ENCODE measurements at regions not wholly inside any gene's neighbourhood (a gene's known extent, or its start where the extent isn't known, plus 50 kb on each side); places are given as distances from the start of the nearest gene placed in this dataset.

DNA sequence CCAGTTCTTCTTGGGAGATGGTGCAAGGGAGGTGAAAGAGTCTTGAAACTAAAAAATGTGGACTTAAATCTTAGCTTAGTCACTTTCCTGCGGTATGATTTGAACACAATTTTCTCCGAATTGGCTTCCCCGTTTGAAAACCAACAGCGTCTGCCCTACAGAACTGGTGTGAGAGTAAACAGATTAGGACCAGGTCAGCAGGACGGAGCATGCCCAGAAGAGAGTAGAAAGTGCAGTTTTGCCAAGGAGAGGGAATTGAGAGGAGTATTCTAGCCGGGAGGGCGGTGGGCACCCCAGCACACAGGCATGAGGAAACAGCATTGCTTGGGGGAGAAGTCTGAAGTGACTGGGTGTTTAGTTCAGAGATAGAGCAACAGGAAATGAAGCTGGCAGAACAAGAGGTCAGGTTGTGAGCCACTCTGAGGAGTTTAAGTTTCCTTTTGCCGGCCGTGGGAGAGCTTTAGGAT, 927.1 kb downstream of the VRK1 start:
- DNase-seq (ENCODE audit: low read depth), result no peak

DNA sequence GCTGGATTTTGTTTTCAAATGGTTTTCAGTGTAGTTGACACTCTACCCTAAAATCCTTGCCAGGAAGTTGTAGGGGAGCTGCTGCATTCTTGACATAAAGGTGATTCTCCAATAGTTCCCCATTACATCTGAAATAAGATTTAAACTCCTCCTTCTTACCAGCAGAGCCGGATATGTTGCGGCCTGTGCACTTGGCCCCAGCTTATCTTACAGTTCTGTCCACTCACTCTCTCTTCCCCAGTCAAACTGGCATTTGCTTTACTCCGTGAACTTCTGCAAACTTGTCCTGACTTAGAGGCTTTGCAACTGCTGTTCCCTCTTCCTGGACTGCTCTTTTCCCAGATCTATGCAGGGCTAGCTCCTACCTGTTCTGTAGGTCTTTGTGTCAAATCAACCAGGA, 929.5 kb downstream of the VRK1 start:
- DNase-seq (ENCODE audit: low read depth), result no peak

DNA sequence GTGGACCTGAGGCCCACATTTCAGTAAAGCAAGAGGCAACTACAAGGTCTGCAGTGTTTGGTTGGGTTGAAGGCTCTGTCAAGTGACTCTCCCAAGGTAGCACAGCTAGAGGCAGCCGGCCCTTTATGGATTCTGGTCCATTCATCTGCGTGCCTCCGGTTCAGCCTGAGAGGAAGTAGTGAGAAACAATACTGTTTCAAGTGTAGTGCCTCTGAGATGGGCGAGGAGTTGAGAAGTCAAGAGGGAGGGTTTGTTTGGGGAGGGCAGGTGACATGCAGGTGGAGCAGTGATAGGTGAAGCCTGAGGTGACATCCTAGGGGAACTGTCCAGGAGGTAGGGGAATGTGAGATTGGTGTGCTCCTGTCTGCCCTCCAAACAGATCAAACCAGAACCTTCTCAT, 933.5 kb downstream of the VRK1 start:
- no peak for DNase-seq (ENCODE audit: low read depth)

DNA sequence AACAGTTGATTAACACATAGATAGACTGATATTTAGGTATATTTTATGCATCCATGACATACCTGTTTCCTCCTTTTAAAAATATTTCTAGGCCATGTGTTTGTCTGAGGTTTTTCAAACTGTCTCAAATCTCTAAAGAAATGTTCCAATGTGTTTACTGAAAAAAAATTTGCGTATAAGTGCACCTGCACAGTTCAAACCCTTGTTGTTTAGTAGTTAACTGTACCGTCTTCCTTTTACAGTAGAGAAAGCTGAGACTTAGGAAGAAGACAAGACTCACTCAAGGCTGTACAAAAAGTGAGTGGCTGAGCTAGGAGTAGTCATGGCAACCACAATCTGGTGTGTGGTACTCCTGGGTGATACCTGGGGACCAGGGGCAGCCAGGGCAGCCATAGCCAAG, 934.6 kb downstream of the VRK1 start:
- no peak for DNase-seq (ENCODE audit: low read depth)

DNA sequence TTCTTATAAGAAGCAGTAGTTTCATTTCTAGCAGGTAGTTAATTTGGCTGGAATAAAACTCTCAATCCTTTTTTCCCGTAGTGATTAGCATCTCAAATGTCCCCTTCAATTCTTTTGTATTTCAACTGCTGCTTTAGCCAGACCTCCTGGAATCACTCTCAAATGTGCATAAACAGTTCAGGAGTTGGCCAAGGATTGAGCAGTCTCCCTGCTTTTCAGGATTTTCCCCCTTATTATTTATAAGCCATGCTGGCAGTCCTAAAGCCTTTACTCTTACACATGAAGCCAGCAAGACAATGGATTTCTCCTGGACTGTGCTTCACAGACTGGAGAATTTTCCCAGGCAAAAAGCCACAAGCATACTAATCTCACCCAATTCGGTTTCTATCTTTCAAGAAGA, 950.1 kb downstream of the VRK1 start:
- DNase-seq (ENCODE audit: low read depth), result no peak

DNA sequence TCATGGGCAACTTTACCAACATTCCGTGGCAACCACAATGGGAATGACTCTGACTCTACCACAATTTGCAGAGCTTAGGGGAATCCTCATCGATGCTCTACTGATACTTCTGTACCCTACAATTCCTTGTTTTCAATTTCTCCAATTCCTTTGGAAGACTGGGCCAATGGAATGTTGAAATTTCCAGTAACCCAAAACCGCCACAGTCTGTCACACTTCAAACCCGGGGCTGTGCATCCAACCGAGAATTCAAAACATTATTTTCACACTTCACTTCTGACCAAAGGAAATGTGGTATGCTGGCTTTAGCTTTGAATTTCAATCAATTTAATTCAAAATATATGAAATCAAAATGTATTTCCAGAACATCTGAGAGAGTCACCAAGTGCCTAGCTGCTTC, 951.4 kb downstream of the VRK1 start:
- DNase-seq (ENCODE audit: low read depth), result no peak

DNA sequence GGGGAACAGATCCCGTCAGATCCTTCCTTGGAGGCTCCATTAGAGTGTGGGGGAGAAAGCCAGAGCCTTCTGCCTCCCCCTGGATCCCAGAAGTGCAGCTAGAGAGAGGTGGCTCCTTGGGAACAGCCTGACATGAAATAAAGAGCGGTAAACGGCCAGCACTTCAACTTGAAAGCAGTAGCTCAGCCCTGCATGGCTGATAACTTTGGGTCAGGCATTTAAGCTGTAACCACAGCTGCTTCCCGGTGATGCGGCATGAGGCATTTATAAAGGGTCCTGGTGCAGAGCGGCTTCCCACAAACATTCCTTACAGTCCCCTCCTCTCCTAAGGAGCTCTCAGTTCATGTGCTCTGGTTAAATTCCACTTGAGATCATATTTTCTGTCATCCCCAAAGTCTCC, 960.3 kb downstream of the VRK1 start:
- DNase-seq (ENCODE audit: low read depth), result no peak

DNA sequence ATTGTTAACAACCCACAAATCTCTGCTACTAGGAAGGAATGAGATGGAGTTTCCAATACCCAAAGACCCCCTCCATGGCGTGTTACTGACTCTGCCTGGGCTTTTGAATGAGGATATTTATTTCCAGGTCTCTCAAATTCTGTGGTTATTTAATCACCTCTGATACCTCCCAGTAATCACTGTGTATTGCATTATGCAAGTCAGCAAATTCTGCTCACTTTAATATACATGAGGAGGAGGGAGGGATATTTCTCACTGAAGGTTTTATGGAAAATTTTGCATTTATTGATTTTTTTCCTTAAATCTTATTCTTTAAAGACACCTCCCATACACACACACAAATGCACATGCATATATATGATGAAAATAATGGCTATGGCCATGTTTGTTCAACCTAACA, 962.9 kb downstream of the VRK1 start:
- DNase-seq (ENCODE audit: low read depth), result no peak

DNA sequence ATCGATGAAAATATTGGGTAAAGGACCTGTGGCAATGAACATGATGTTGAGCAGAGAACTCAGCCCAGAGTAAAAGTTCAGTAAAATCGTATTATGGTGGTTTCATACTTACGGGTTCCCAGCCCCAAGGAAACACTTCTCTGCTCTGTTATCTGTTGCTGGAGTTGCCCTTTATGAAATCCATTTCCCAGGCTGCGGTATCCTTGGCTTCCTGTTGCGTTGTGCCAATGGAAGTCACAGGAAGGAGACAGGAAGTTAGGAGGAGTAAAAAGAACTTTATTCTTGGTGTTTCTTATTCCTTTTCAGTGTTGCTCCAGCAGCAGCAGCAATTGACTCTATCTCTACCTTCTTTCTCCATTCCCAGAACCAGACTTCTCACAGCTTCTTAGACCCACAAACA, 965.2 kb downstream of the VRK1 start:
- DNase-seq (ENCODE audit: low read depth), result no peak

DNA sequence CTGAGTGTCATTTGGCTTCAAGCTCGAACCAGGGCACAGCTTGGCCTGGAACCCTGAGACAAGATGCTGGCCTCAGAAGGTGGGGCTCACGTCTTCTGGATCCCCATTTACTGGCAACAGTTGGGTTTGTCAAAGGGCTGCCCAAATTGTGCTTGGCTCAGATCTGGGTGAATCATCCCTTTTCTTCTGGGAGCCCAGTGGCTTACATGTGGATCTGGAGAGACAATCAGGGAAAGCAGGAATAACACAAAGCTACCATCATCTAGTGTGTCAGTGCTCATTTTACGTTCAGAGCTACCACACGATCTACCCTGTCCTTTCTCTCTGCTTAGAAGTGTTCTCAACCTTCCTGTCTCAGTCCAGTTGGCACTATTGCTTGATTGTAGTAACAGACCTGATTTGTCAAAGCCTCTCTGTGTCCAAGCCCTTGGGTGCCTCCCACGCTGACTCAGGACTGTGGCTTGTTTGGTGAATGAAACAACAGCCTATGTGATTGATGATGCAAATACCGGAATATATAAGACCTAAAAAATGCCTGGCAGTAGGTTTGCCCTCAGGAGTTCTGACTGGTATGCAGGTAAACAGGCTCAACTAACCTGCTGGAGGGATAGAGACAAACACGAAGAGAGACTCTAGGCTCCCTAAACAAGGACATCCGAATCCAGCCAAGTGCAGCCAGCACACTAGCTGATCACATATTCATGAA, 974.3 kb downstream of the VRK1 start:
- no peak for DNase-seq (ENCODE audit: low read depth)

DNA sequence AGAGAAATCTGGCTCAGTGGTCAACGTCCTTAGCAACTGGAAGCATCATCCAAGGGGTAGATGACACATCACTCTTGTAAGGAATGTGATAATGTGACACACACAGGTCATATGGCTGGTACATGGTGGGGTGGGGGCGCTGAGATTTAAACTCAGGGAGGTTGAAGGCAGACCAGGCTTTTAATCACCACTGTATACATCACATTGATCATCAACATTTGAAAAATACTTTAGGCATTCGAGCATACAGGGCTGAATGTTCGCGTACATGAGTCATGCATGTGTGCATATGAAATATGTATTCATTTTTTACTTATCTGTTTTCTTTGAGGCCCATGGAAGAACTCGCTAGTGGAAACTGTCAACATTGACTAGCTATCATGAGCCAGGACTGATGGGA, 976.4 kb downstream of the VRK1 start:
- no peak for DNase-seq (ENCODE audit: low read depth)

DNA sequence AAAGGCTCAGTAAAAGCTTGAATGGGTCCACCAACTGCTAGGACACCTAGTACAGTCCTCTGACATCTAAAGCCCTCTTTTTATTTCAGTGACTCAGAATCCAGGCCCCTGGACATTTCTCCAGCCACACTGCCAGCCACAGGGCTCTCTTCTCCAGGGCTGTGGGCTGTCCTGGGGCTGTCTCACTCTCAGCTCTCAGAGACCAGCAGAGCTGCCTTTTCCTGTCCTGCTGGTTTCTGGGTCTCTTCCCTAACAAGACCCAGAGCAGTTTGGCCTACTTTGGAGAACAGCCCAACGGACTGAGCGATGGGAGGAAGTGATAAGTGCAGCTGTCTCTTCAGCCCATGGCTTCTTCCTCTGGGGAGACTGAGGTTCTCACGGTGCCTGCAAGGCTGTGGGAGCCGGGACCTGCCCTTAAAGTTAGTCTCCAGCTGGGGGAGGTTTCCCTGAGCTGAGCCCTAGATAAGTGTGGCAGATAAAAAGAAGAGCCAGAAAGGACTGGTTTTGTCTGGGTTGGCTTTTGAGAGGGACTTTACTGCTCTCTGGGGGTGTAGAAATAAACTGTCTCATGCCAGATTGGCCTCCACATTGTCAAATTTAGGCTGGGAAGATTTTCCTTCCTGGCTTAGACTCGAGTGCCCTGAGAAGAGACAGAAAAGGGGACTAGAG, 979.8 kb downstream of the VRK1 start:
- no peak for DNase-seq (ENCODE audit: low read depth)

DNA sequence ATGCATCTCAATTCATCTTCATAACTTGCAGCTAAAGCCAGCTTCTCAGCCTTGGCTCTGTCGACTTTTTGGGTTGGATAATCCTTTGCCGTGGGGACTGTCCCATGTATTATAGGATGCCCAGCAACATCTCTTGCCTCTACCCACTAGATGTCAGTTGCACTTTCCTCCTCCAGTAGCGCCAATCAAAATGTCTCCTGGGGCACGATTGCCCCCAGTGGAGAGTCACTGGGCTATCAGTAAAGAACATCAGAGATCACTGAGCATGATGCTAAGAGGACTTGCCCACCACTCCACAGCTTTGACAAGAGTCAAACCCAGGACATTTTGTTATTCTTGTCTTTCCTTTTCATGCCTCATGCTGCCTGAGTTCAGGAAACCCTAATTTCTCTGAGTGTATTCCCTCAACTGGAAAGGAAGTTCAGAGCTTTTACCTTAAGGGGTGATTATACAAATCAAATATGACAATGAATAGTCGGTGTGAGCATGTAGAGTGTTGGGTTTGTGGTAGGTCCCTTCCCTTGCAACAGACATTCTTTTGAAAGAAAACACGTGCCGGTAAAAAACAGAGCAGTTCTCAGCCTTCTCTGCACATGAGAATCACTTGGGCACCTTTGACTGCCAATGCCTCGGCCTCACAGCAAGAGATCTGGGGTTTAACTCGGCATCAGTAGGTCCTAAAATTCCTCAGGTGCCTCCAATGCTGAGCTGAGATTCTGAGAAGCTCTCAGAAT, 980.6 kb downstream of the VRK1 start:
- no peak for DNase-seq (ENCODE audit: low read depth)

DNA sequence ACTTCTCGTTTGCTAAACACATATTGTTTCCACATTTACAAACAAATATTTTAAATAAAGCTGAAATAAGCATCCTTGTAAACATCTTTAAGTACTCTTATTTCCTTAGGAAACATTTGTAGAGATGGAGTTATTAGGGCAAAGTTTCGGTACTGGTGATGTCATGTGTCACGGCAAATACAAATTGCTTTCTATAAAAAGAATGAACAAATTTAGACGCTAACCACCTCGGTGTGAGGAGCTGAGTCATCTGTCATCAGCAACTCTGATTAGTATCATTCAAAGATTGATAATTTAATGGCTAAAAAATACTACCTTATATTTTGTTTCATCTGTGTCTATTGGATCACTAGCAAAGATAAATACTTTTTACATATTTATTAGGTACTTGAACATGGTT, 982.0 kb downstream of the VRK1 start:
- no peak for DNase-seq (ENCODE audit: low read depth)

DNA sequence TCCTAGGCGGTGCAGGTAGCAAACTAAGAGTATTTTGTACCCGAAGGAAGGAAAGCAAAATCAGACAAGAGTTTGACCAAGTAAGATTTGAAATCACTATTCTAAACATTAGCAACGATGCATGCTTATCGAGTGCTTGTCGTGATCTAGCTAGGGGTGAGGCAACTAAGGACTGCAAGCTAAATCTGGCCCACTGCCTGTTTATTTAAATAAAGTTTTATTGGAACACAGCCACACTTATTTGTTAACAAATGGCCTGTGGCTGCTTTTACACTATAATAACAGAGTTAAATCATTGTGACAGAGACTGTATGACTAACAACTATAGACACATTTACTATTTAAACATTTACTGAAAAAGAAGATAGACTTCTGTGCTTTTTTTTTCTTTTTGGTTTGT, 983.6 kb downstream of the VRK1 start:
- DNase-seq (ENCODE audit: low read depth), result no peak

DNA sequence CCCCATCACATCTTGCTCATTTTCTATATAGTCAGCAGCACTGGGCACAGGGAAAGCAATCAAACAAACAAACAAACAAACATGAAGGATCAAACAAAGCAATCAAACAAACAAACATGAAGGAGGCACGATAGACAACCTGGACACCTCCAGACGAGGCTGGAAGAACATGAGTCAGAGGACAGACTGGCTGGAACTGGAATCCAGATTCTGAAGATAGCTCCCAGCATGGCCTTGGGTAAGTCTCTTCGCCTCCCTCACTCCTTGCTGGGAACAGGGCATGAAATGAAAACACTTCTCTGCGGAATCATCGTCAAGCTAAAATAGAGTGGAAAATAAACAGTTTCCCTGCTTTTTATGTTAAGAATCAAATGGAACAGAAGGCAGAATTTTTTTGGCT, 984.8 kb downstream of the VRK1 start:
- no peak for DNase-seq (ENCODE audit: low read depth)

DNA sequence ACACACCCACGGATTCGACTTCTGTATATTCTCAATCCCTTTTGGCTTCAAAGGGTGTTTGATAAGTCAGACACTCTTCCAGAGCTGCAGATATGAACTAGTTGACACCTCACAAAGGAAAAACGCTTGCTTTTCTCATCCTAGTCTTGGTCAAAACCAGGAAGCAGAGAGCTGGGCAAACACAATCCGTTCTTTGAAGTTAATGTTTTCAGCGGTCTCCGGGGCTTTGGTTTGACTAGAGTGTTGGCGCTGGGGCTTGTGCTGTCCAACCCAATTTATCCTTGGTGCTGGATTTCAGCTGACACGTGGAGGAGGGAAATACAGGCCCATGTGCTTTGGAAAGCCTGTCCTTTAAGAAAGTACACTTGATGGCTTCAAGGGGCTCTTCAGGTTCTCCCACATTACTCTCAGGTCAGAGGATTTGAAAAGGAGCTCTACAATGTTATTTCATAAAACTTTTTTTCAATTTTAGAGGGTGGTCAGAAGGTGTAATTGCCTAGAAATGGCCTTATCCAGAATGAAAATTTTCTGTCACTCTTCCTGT, 985.8 kb downstream of the VRK1 start:
- DNase-seq (ENCODE audit: low read depth), result no peak

DNA sequence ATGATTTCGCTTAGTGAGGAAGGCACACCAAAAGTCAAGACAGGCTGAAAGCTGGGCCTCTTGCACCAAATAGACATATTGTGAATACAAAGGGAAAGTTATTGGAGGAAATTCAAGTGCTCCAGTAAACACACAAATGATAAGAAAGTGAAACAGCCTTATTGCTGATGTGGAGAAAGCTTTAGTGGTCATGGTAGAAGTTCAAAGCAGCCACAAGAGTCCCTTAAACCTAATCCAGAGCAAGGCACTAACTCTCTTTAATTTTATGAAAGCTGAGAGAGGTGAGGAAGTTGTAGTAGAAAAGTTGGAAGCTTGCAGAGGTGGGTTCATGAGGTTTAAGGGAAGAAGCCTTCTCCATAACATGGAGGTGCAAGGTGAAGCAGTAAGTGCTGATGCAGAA, 988.3 kb downstream of the VRK1 start:
- DNase-seq (ENCODE audit: low read depth), result no peak

DNA sequence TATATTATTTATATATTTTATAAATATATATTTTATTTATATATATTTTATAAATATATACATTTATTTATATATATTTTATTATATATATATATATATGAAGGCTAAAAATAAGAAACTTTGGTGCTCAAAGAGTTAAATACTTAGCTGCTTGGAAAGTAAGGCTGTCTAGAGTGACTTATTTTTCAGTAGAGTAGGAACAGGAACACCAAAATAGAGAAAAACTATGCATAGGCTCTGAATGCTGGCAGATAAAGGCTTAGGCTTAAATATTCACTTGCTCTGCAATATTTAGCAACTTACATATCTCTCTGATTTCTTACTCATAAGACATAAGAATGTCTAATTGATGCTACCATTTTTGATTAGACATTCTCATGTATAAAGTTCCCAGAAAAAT, 991.2 kb downstream of the VRK1 start:
- DNase-seq (ENCODE audit: low read depth), result no peak

DNA sequence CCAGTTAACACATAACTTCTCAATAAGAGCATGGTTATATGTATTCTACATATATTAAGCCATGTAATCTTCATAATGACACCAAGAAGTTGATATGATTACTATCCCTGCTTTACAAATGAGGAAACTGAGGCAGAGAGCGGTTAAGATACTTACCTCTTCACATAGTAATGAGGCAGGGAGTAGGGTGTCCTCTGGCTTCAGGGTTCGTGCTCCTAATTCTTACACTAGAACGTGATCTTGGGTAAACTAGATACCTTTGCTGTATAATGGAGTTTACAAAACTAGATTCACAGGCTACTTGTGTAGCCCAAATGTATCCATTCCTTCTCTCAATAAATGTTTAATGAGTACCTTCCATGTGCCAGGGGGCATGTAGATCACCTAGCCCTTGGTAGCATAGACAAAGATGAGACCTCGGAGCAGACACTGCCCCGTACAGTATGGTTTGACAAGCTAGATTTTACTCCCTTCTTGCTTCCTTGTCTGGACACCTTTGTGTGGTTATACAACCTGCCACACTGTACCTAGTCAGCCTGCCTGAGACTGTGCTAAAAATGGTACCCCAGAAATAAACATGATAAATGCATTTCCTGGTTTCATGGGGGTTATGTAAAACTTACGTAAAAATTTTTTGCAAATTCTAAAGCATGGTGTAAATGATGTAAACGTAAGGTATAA, 991.8 kb downstream of the VRK1 start:
- DNase-seq (ENCODE audit: low read depth), result no peak

DNA sequence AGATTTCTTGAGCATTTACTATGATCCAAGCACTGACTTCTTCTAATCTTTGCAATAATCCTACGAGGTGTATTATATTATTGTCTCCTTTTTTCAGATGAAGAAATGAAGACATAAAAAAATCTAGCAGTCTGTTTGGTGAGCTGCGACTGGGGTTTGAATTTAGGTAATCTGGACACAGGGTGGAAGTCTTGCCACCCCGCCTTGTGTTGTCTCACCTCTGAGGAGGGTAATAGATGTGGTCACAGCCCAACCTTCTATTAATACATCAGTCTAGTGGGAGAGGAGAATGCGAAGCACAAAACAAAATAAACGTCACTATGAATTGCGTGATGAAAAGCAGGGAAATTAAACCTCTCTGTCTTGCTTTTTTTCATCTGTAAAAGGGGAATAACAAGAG, 993.9 kb downstream of the VRK1 start:
- DNase-seq (ENCODE audit: low read depth), result no peak

DNA sequence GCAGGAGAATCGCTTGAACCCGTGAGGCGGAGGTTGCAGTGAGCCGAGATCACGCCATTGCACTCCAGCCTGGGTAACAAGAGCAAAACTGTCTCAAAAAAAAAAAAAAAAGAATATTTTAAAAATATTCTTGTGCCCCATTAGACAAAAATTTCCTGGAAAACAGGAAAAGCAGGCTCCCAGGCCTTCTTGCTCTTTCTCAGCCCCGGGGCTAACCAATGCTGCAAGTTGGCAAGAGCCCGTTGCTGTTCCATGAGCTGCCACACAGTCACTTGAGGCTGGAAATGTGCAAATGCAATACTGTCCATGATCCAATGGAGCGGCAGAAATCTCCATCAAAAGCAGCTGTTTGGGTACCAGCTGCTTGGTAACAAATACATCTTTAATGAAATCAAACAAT, 994.7 kb downstream of the VRK1 start:
- DNase-seq (ENCODE audit: low read depth), result no peak

DNA sequence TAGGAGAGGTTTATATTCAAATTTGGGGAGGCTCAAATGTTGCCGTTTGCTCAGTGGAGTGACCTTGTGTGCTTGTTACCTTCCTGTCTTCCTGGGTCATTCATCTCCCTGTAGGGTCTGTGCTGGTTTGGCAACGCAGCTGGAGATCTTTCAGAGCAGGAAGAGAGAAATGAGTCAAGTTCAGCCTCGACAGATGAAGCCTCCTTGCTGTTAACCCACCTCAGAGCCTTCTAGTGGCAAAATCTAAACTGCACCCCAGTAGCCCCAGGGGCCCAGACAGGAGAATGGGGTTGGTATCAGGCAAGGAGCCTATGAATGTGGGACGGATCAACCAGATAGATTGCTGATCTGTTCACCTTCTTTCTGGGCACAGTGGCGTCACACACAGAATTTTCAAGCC, 999.3 kb downstream of the VRK1 start:
- no peak for DNase-seq (ENCODE audit: low read depth)
